ENCODE measurements at regions not wholly inside any gene's neighbourhood (a gene's known extent, or its start where the extent isn't known, plus 50 kb on each side); places are given as distances from the start of the nearest gene placed in this dataset.

DNA sequence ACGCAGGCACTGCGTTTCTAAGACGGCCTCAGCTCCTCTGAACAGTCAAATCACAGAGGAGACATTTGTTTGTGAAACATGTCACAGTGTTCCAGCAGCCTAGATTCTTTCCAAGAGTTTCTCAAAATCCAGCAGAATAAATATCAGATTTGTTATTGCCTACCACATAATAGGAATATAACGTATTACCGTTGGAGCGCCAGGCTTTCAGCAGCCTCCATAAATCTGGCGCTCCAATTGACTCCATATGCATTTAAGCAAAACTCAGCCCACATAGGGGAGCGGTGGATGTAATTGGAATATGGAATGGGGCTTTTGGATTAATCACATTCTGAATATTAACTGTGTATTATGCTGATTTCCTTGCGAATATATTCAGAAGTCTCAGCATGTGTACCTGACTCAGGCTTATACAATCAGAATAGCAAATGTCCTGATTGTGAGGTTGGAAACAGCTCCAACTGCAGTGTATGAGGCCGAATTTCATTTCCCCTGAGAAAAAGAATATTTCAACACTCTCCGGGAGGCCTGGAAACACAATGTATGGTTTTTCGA is 174.0 kb downstream of the ASCL4 start:
- peak; percentile 3 for DNase-seq (ENCODE audit: low read depth, low spot score)
- in situ Hi-C loops (cut with HindIII; ENCODE audit: low pct_unique_long_range_greater_than_20kb, low sequenced_read_pairs): no loop called here

GRCh38 chr12:107951024-107951423 is 176.5 kb downstream of the ASCL4 start:
- in situ Hi-C loops (cut with HindIII; ENCODE audit: low pct_unique_long_range_greater_than_20kb, low sequenced_read_pairs): no loop called here
- DNase-seq (ENCODE audit: low read depth, low spot score): no peak

- no peak for DNase-seq (ENCODE audit: low read depth, low spot score)
- in situ Hi-C loops (cut with HindIII; ENCODE audit: low pct_unique_long_range_greater_than_20kb, low sequenced_read_pairs): no loop called here
Measured at GRCh38 chr12:107955966-107956643, 173.0 kb upstream of the WSCD2 start.

DNA sequence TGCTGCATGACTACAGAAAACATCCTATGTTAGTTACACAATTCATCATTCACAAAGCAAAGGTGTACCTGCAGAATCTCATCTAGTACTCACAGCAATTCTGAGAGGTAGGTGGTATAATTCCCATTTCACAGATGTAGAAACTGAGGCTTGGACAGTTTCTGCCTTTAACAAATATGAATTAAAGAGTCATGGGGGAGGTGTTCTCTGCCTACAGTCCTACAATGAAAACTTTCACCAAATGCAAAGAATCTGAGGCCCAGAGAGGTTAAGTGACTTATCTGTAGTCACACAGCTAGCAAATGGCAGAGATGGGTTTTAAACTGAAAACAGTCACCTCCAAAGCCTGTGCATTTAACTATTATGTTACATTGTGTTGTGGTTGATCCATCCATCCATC is 171.6 kb upstream of the WSCD2 start:
- in situ Hi-C loops (cut with HindIII; ENCODE audit: low pct_unique_long_range_greater_than_20kb, low sequenced_read_pairs): no loop called here
- no peak for DNase-seq (ENCODE audit: low read depth, low spot score)

GRCh38 chr12:107963635-107964034 is 165.5 kb upstream of the WSCD2 start:
- DNase-seq (ENCODE audit: low read depth, low spot score): no peak
- in situ Hi-C loops (cut with HindIII; ENCODE audit: low pct_unique_long_range_greater_than_20kb, low sequenced_read_pairs): no loop called here

GRCh38 chr12:107967170-107967569 is 161.9 kb upstream of the WSCD2 start:
- peak; percentile 45 for DNase-seq (ENCODE audit: low read depth, low spot score)

DNA sequence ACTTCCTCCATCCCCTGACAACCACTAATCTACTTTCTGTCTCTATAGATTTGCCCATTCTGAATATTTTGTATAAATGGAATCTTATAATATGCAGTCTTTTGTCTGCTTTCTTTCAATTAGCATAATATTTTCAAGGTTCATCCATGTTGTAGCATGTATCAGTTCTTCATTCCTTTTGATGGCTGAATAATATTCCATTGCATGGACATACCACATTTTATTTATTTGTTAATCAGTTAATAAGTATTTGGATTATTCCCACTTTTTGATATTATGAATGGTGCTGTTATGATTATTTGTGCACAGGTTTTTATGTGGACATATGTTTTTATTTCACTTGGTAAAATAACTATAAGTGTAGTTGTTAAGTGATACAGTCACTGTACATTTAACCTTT is 155.1 kb upstream of the WSCD2 start:
- in situ Hi-C loops (cut with HindIII; ENCODE audit: low pct_unique_long_range_greater_than_20kb, low sequenced_read_pairs): no loop called here
- no peak for DNase-seq (ENCODE audit: low read depth, low spot score)

More at GRCh38 chr12:107967170-107967569, 161.9 kb upstream of the WSCD2 start:
- in situ Hi-C loops (cut with HindIII; ENCODE audit: low pct_unique_long_range_greater_than_20kb, low sequenced_read_pairs): no loop called here

DNA sequence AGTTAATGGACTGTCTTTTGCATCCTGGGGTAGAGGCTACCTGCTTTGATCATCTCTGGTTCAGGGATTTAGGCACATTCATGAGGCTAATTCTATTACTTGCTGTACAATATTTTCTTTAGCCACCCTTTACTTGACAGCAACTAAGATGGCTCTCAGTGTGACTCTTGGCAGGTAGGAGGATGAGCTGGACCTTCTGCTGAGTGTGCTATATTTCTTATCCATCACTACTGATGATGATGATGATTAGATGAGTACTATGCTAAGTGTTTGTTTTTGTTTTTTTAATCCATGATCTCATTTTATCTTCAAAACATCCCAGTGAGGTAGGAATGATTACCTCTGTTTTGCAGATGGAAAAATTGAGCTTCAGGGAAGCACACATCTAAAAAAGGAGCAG is 152.8 kb upstream of the WSCD2 start:
- in situ Hi-C loops (cut with HindIII; ENCODE audit: low pct_unique_long_range_greater_than_20kb, low sequenced_read_pairs): no loop called here
- no peak for DNase-seq (ENCODE audit: low read depth, low spot score)

GRCh38 chr12:107978201-107978600 is 150.9 kb upstream of the WSCD2 start:
- DNase-seq (ENCODE audit: low read depth, low spot score): no peak
- in situ Hi-C loops (cut with HindIII; ENCODE audit: low pct_unique_long_range_greater_than_20kb, low sequenced_read_pairs): no loop called here

- in situ Hi-C loops (cut with HindIII; ENCODE audit: low pct_unique_long_range_greater_than_20kb, low sequenced_read_pairs): no loop called here
- DNase-seq (ENCODE audit: low read depth, low spot score): no peak
Measured at GRCh38 chr12:107978641-107979040, 150.4 kb upstream of the WSCD2 start.

GRCh38 chr12:107983756-107984472 is 145.2 kb upstream of the WSCD2 start:
- no peak for DNase-seq (ENCODE audit: low read depth, low spot score)
- in situ Hi-C loops (cut with HindIII; ENCODE audit: low pct_unique_long_range_greater_than_20kb, low sequenced_read_pairs): no loop called here

DNA sequence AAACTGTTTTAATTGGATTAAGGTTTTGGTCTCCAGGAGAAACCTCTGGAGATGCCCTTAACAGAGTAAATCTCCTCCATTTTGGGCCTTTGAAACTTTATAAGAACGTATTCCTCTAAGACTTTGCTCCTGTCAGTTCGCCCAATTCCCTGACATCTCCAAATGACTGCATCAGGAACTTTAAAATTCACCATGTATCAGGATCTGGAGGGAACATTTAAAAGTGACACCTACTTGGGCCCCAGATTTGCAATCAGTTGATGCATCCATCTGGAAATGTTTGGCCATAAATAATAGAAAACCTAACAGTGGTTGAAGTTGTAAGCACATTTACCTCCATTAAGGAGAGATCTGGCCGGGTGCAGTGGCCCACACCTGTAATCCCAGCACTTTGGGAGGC is 144.1 kb upstream of the WSCD2 start:
- no peak for DNase-seq (ENCODE audit: low read depth, low spot score)
- in situ Hi-C loops (cut with HindIII; ENCODE audit: low pct_unique_long_range_greater_than_20kb, low sequenced_read_pairs): no loop called here

DNA sequence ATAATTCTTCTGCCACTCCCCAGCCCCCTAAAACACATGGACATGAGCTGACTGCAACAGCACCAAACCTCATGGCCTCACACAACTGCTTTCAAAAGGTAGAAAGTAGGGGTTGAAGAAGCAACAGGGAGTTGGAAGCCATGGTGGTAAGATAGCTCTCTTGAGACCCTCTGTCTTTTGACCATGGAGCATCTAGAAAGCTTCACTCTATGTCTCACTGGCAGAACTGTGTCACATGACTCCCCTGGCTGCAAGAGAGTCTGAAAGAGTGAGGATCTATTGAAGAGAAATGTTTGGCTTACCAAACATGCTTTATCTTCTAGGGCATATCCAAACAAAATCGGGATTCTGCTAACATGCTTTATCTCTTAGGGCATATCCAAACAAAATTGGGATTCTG is 142.9 kb upstream of the WSCD2 start:
- DNase-seq (ENCODE audit: low read depth, low spot score): no peak
- in situ Hi-C loops (cut with HindIII; ENCODE audit: low pct_unique_long_range_greater_than_20kb, low sequenced_read_pairs): no loop called here

DNA sequence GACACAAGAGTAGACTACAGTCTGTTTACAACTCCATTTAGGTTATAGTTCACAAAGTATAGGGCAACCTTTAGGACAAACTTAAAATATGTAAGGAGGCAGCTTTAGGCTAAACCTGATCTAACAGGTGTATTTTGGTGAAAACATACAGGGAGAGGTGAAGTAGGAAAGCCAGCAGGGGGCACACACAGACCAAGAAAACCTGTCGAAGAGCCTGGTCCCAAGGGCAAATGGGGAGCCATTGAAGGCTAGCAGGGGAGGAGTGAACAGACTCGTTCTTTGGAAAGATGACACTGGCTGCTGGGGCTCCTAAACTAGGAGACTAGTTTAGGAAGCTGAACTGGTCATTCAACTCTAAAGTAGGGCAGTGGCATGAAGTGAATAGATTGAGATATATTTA is 138.8 kb upstream of the WSCD2 start:
- in situ Hi-C loops (cut with HindIII; ENCODE audit: low pct_unique_long_range_greater_than_20kb, low sequenced_read_pairs): no loop called here
- DNase-seq (ENCODE audit: low read depth, low spot score): peak; percentile 62

- in situ Hi-C loops (cut with HindIII; ENCODE audit: low pct_unique_long_range_greater_than_20kb, low sequenced_read_pairs): no loop called here
- no peak for DNase-seq (ENCODE audit: low read depth, low spot score)
Measured at GRCh38 chr12:107992029-107992428, 137.1 kb upstream of the WSCD2 start.

GRCh38 chr12:107992870-107993451 is 136.1 kb upstream of the WSCD2 start:
- in situ Hi-C loops (cut with HindIII; ENCODE audit: low pct_unique_long_range_greater_than_20kb, low sequenced_read_pairs): no loop called here
- peak; percentile 87 for DNase-seq (ENCODE audit: low read depth, low spot score)

- in situ Hi-C loops (cut with HindIII; ENCODE audit: low pct_unique_long_range_greater_than_20kb, low sequenced_read_pairs): no loop called here
- no peak for DNase-seq (ENCODE audit: low read depth, low spot score)
Measured at GRCh38 chr12:107998863-107999262, 130.2 kb upstream of the WSCD2 start.

- no peak for DNase-seq (ENCODE audit: low read depth, low spot score)
- in situ Hi-C loops (cut with HindIII; ENCODE audit: low pct_unique_long_range_greater_than_20kb, low sequenced_read_pairs): no loop called here
Measured at GRCh38 chr12:108000111-108000510, 129.0 kb upstream of the WSCD2 start.

DNA sequence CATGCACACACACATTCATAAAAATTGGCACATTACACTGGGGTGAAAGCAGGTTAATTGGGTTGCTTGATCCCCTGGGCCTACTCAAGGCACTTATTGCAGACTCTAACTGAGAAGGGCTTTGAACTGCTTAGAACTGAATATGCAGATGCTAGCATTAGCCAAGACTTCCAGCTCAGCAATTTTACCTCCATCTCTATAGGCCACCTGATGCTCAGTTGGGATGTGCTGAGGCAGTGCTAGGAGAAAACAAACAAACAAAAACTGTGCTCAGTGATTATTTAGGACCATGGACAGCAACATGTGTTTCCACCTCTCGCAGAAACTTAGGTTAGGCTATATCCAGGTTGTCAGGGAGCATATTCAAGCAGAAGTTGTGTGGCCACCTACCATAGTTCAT is 124.8 kb upstream of the WSCD2 start:
- in situ Hi-C loops (cut with HindIII; ENCODE audit: low pct_unique_long_range_greater_than_20kb, low sequenced_read_pairs): no loop called here
- DNase-seq (ENCODE audit: low read depth, low spot score): no peak
